HEK293 (cell line): ENCODE measurements at regions not wholly inside any gene's neighbourhood (a gene's known extent, or its start where the extent isn't known, plus 50 kb on each side); places are given as distances from the start of the nearest gene placed in this dataset.
A peak's percentile ranks its signal among the peaks of the same experiment; 100 is the strongest.

Source experiments
- ATF2 ChIP-seq: fragments of 450-650 bp; formaldehyde crosslinking; IDR thresholded peaks from 2 replicates; pipeline ENCODE4 v1.5.1; 2016; ENCODE audit warnings: missing biosample characterization, missing genetic modification characterization, low read depth
- GLI2 ChIP-seq: fragments of 450-650 bp; formaldehyde crosslinking; IDR thresholded peaks from 2 replicates; pipeline ENCODE4; 2017; ENCODE audit warnings: missing biosample characterization, missing genetic modification characterization, low read depth, borderline replicate concordance
- GLIS2 ChIP-seq: fragments of 450-650 bp; formaldehyde crosslinking; IDR thresholded peaks from 2 replicates; pipeline ENCODE4 v1.5.1; 2016; ENCODE audit warnings: missing biosample characterization, missing genetic modification characterization
- MYNN ChIP-seq: fragments of 450-650 bp; formaldehyde crosslinking; IDR thresholded peaks from 2 replicates; pipeline ENCODE4 v1.5.1; 2016; ENCODE audit warnings: missing biosample characterization, missing genetic modification characterization, borderline replicate concordance
- SALL2 ChIP-seq: fragments of 450-650 bp; formaldehyde crosslinking; IDR thresholded peaks from 2 replicates; pipeline ENCODE4 v1.5.0; 2017; ENCODE audit warnings: missing biosample characterization, mild to moderate bottlenecking, missing genetic modification characterization, borderline replicate concordance
- TCF7L2 ChIP-seq: IDR thresholded peaks from 2 replicates; pipeline ENCODE4 v1.6.1; 2011; ENCODE audit warnings: low read depth, mild to moderate bottlenecking, inconsistent platforms, low read length, moderate library complexity, borderline replicate concordance
- TSHZ1 ChIP-seq: fragments of 450-650 bp; formaldehyde crosslinking; IDR thresholded peaks from 2 replicates; pipeline ENCODE4 v1.5.1; 2016; ENCODE audit warnings: missing biosample characterization, missing genetic modification characterization, borderline replicate concordance
- ZBTB48 ChIP-seq: fragments of 450-650 bp; formaldehyde crosslinking; IDR thresholded peaks from 2 replicates; pipeline ENCODE4 v1.5.1; 2016; ENCODE audit warnings: missing biosample characterization, missing genetic modification characterization
- ZBTB49 ChIP-seq: fragments of 450-650 bp; formaldehyde crosslinking; IDR thresholded peaks from 2 replicates; pipeline ENCODE4 v1.5.1; 2016; ENCODE audit warnings: missing biosample characterization, missing genetic modification characterization, low read depth
- ZFP37 ChIP-seq: fragments of 450-650 bp; formaldehyde crosslinking; IDR thresholded peaks from 2 replicates; pipeline ENCODE4 v1.5.1; 2016; ENCODE audit warnings: missing biosample characterization, missing genetic modification characterization
- ZNF138 ChIP-seq: fragments of 450-650 bp; formaldehyde crosslinking; IDR thresholded peaks from 2 replicates; pipeline ENCODE4 v1.5.1; 2016; ENCODE audit warnings: missing biosample characterization, missing genetic modification characterization, borderline replicate concordance
- ZNF18 ChIP-seq: fragments of 450-650 bp; formaldehyde crosslinking; IDR thresholded peaks from 2 replicates; pipeline ENCODE4 v1.5.1; 2016; ENCODE audit warnings: missing biosample characterization, missing genetic modification characterization
- ZNF350 ChIP-seq: fragments of 450-650 bp; formaldehyde crosslinking; IDR thresholded peaks from 2 replicates; pipeline ENCODE4 v1.5.0; 2017; ENCODE audit warnings: missing biosample characterization, mild to moderate bottlenecking, missing genetic modification characterization
- ZNF354C ChIP-seq: fragments of 450-650 bp; formaldehyde crosslinking; IDR thresholded peaks from 2 replicates; pipeline ENCODE4 v1.5.1; 2016; ENCODE audit warnings: missing biosample characterization, missing genetic modification characterization, low read depth, borderline replicate concordance
- ZNF404 ChIP-seq: fragments of 450-650 bp; formaldehyde crosslinking; IDR thresholded peaks from 2 replicates; pipeline ENCODE4 v1.5.1; 2017; ENCODE audit warnings: missing biosample characterization, missing genetic modification characterization
- ZNF426 ChIP-seq: fragments of 450-650 bp; formaldehyde crosslinking; IDR thresholded peaks from 2 replicates; pipeline ENCODE4 v1.5.1; 2017; ENCODE audit warnings: missing biosample characterization, missing genetic modification characterization, mild to moderate bottlenecking, inconsistent platforms, moderate library complexity
- ZNF510 ChIP-seq: fragments of 450-650 bp; formaldehyde crosslinking; IDR thresholded peaks from 2 replicates; pipeline ENCODE4 v1.5.1; 2018; ENCODE audit warnings: mild to moderate bottlenecking, missing genetic modification characterization, missing biosample characterization; ENCODE audit not compliant: insufficient replicate concordance
- ZNF561 ChIP-seq: fragments of 450-650 bp; IDR thresholded peaks from 2 replicates; pipeline ENCODE4 v1.5.1; 2018; ENCODE audit warnings: missing biosample characterization, missing genetic modification characterization, borderline replicate concordance
- ZNF701 ChIP-seq: fragments of 450-650 bp; formaldehyde crosslinking; IDR thresholded peaks from 2 replicates; pipeline ENCODE4 v1.5.1; 2016; ENCODE audit warnings: missing biosample characterization, missing genetic modification characterization
- ZNF747 ChIP-seq: fragments of 450-650 bp; formaldehyde crosslinking; IDR thresholded peaks from 2 replicates; pipeline ENCODE4 v1.5.1; 2016; ENCODE audit warnings: missing biosample characterization, missing genetic modification characterization
- ZNF76 ChIP-seq: fragments of 450-650 bp; formaldehyde crosslinking; IDR thresholded peaks from 2 replicates; pipeline ENCODE4; 2016; ENCODE audit warnings: low read depth, missing biosample characterization, missing genetic modification characterization, borderline replicate concordance
- ZNF776 ChIP-seq: fragments of 450-650 bp; formaldehyde crosslinking; IDR thresholded peaks from 2 replicates; pipeline ENCODE4 v1.5.0; 2017; ENCODE audit warnings: missing biosample characterization, missing genetic modification characterization, borderline replicate concordance
- ZNF830 ChIP-seq: fragments of 450-650 bp; IDR thresholded peaks from 2 replicates; pipeline ENCODE4 v1.5.0; 2018; ENCODE audit warnings: missing biosample characterization, missing genetic modification characterization, low read depth, mild to moderate bottlenecking, moderate library complexity
- ZSCAN4 ChIP-seq: fragments of 450-650 bp; formaldehyde crosslinking; IDR thresholded peaks from 2 replicates; pipeline ENCODE4 v1.5.1; 2017; ENCODE audit warnings: missing biosample characterization, missing genetic modification characterization
- ZXDB ChIP-seq: fragments of 450-650 bp; formaldehyde crosslinking; IDR thresholded peaks from 2 replicates; pipeline ENCODE4 v1.5.1; 2016; ENCODE audit warnings: missing biosample characterization, missing genetic modification characterization

GRCh38 chr5:92552206-92553160, 1028.5 kb downstream of the NR2F1-AS1 start (continued):
- TF ChIP-seq ZBTB49 (tag by site-specific recombination) (no peak), ZNF354C (tag by site-specific recombination) (no peak), ATF2 (tag by site-specific recombination) (peak; percentile 89), ZNF404 (tag by site-specific recombination) (no peak), GLIS2 (tag by site-specific recombination) (peak; percentile 49), ZNF426 (tag by site-specific recombination) (no peak), ZXDB (tag by site-specific recombination) (peak; percentile 98), ZSCAN4 (tag by site-specific recombination) (peak; percentile 53; the same call in 1 of the 2 replicates), ZNF747 (tag by site-specific recombination) (no peak), ZNF350 (tag by site-specific recombination) (no peak), ZNF18 (tag by site-specific recombination) (no peak; the same call in 1 of the 2 replicates), ZNF138 (tag by site-specific recombination) (no peak), ZBTB48 (peak; percentile 93), ZNF776 (no peak; the same call in 1 of the 2 replicates), ZNF510 (tag by site-specific recombination) (peak; percentile 16), ZNF830 (tag by site-specific recombination) (no peak), ZNF701 (no peak), ZNF561 (tag by site-specific recombination) (peak; percentile 98), MYNN (tag by site-specific recombination) (no peak), ZNF76 (tag by site-specific recombination) (peak; percentile 65), ZFP37 (tag by site-specific recombination) (peak; percentile 62; the same call in 1 of the 2 replicates), SALL2 (tag by site-specific recombination) (0 out of 2 replicates have a peak, but pooled peaks have one; percentile 42), GLI2 (tag by site-specific recombination) (peak; percentile 98), TCF7L2 (peak; percentile 89), TSHZ1 (tag by site-specific recombination) (peak; percentile 97)
